ENCODE measurements at regions not wholly inside any gene's neighbourhood (a gene's known extent, or its start where the extent isn't known, plus 50 kb on each side); places are given as distances from the start of the nearest gene placed in this dataset.

DNA sequence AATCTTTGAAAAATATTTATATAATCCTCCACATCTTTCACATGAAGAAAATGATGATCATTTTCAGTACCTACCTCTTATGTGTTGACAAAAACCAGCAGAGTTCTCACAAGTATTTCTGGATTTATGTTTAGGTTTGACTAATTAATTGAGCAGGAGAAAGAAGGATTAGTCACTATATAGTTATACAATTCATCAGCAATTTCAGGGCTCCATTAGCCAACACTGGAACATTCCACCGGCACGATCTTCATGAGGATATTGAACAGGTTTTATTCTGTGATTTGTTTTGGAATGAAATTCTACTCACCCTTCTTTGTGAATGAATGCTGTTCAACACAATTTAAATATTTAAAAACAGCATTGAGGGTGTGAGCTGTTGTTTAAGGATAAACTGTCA lies 163.2 kb downstream of the SEM1 start:
- Histone ChIP-seq H3K9me3 (no peaks in the 10 kb centered on the region), H3K36me3 (replicated peaks) (no peaks in the 10 kb centered on the region), H3K4me1 (peaks cover 10% of the 10 kb centered on the region), H3K4me3 (no peak overlapping the region), H3K27me3 (ENCODE audit: low read depth) (no peaks in the 10 kb centered on the region)
- in situ Hi-C loops (cut with MboI; ENCODE audit: low sequenced_read_pairs), result no loop called here
- no peak for DNase-seq (ENCODE audit: low spot score in 2 of 2)

- Histone ChIP-seq H3K27me3 (ENCODE audit: low read depth) (peaks cover 4% of the 10 kb centered on the region), H3K36me3 (replicated peaks) (no peaks in the 10 kb centered on the region), H3K4me3 (no peak overlapping the region), H3K4me1 (no peaks in the 10 kb centered on the region), H3K9me3 (no peaks in the 10 kb centered on the region)
- in situ Hi-C loops (cut with MboI; ENCODE audit: low sequenced_read_pairs), result no loop called here
- DNase-seq (ENCODE audit: low spot score in 2 of 2), result no peak
These were observed 170.2 kb downstream of the SEM1 start for GRCh38 chr7:96539471-96539870.

GRCh38 chr7:96538632-96539031 lies 171.0 kb downstream of the SEM1 start:
- in situ Hi-C loops (cut with MboI; ENCODE audit: low sequenced_read_pairs), result no loop called here
- Histone ChIP-seq H3K27me3 (ENCODE audit: low read depth) (peaks cover 13% of the 10 kb centered on the region), H3K4me3 (no peak overlapping the region), H3K9me3 (no peaks in the 10 kb centered on the region), H3K36me3 (replicated peaks) (no peaks in the 10 kb centered on the region), H3K4me1 (no peaks in the 10 kb centered on the region)
- no peak for DNase-seq (ENCODE audit: low spot score in 2 of 2)

- no peaks in the 10 kb centered on the region for H3K36me3 ChIP-seq (replicated peaks)
- no peak overlapping the region for H3K4me3 ChIP-seq
- in situ Hi-C loops (cut with MboI; ENCODE audit: low sequenced_read_pairs), result no loop called here
- no peaks in the 10 kb centered on the region for H3K4me1 ChIP-seq
- no peaks in the 10 kb centered on the region for H3K9me3 ChIP-seq
- no peak for DNase-seq (ENCODE audit: low spot score in 2 of 2)
- H3K27me3 ChIP-seq (ENCODE audit: low read depth), result peaks cover 32% of the 10 kb centered on the region
These were observed 175.4 kb downstream of the SEM1 start for GRCh38 chr7:96534221-96534620.

- DNase-seq (ENCODE audit: low spot score in 2 of 2), result no peak
- H3K36me3 ChIP-seq (replicated peaks), result no peaks in the 10 kb centered on the region
- H3K4me1 ChIP-seq, result no peaks in the 10 kb centered on the region
- H3K9me3 ChIP-seq, result no peaks in the 10 kb centered on the region
- no peak overlapping the region for H3K4me3 ChIP-seq
- peaks cover 32% of the 10 kb centered on the region for H3K27me3 ChIP-seq (ENCODE audit: low read depth)
- in situ Hi-C loops (cut with MboI; ENCODE audit: low sequenced_read_pairs), result no loop called here
These were observed 177.2 kb downstream of the SEM1 start for GRCh38 chr7:96532428-96532935.

DNA sequence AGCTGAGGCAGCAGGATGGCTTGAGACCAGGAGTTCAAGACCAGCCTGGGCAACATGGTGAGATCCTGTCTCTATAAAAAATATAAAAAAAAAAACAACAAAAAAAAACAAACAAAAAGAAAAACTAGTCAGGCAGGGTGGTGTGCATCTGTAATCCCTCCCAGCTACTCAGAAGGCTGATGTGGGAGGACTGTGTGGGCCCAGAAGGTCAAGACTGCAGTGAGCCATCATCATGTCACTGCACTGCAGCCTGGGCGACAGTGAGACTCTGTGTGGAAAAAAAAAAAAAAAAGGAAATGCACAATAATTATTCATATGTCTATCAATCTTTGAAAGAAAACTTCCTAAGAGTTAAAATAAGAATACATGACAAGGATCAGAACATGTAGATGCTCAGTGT lies 178.3 kb downstream of the SEM1 start:
- no peaks in the 10 kb centered on the region for H3K9me3 ChIP-seq
- no peak overlapping the region for H3K4me3 ChIP-seq
- H3K36me3 ChIP-seq (replicated peaks), result no peaks in the 10 kb centered on the region
- in situ Hi-C loops (cut with MboI; ENCODE audit: low sequenced_read_pairs), result no loop called here
- no peak for DNase-seq (ENCODE audit: low spot score in 2 of 2)
- peaks cover 32% of the 10 kb centered on the region for H3K27me3 ChIP-seq (ENCODE audit: low read depth)
- no peaks in the 10 kb centered on the region; the same call in 1 of the 2 replicates for H3K4me1 ChIP-seq

DNA sequence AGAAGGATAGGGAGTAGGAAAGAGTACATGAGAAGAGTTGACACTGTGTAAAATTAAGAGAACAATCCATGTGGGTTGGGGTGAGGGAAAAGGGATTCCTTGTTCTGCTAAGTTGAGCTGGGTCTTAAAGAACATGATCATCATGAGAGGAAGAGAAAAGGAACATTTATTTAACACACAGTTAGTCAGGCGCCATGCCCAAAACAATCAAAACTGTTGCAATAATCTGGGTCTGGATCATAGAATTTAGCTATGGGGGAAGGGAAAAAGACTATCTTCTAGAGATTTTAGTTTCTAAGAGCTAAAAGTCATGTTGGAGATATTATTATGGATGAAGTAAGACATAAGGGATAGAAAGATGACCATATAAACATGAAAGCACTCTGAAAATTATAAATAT lies 178.9 kb downstream of the SEM1 start:
- no peaks in the 10 kb centered on the region for H3K36me3 ChIP-seq (replicated peaks)
- DNase-seq (ENCODE audit: low spot score in 2 of 2), result no peak
- H3K4me3 ChIP-seq, result no peak overlapping the region
- in situ Hi-C loops (cut with MboI; ENCODE audit: low sequenced_read_pairs), result no loop called here
- no peaks in the 10 kb centered on the region; the same call in 1 of the 2 replicates for H3K4me1 ChIP-seq
- H3K27me3 ChIP-seq (ENCODE audit: low read depth), result peaks cover 32% of the 10 kb centered on the region
- H3K9me3 ChIP-seq, result no peaks in the 10 kb centered on the region

DNA sequence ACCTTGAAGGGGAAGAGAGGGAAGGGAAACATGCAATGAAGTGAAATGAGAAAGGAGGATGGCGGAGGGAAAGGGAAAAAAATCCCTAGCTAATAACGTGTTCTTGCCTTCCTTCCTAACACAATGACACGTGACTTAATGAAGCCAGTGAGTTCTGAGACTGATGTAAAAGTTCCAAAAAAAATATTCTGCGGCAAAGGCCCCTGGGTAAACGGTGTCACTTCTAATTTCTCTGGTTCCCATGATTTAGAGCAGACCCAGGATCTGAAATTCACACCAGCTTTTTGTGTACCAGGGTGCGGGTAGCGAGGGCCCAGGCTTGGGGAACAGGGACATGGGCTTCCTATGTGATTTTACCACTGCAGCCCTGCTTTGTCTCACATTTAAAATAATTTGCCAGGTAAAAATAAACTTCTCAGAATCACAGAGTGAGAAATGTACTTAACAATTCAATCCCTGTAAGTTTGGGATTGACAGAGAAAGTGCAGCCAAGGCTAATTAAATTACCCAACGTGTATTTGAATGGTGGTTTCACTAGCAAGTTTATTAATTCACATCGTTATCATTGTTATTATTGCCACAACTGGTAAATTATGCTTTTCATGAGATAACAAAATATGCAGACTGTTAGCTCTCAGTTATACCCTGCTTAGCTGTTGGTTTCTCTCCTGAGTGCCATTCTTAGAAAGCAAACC lies 182.4 kb downstream of the SEM1 start:
- no peaks in the 10 kb centered on the region for H3K36me3 ChIP-seq (replicated peaks)
- no peaks in the 10 kb centered on the region; the same call in 1 of the 2 replicates for H3K4me1 ChIP-seq
- in situ Hi-C loops (cut with MboI; ENCODE audit: low sequenced_read_pairs), result no loop called here
- H3K4me3 ChIP-seq, result no peak overlapping the region
- H3K27me3 ChIP-seq (ENCODE audit: low read depth), result peaks cover 6% of the 10 kb centered on the region
- H3K9me3 ChIP-seq, result no peaks in the 10 kb centered on the region
- no peak for DNase-seq (ENCODE audit: low spot score in 2 of 2)

- H3K4me3 ChIP-seq, result no peak overlapping the region
- in situ Hi-C loops (cut with MboI; ENCODE audit: low sequenced_read_pairs), result no loop called here
- H3K27me3 ChIP-seq (ENCODE audit: low read depth), result 0 out of 2 replicates have a peak, but pooled peaks cover 2% of the 10 kb centered on the region
- DNase-seq (ENCODE audit: low spot score in 2 of 2), result peak in 1 of 2 experiments; percentile 10
- no peaks in the 10 kb centered on the region for H3K9me3 ChIP-seq
- H3K36me3 ChIP-seq (replicated peaks), result no peaks in the 10 kb centered on the region
- H3K4me1 ChIP-seq, result no peaks in the 10 kb centered on the region; the same call in 1 of the 2 replicates
These were observed 183.2 kb downstream of the SEM1 start for GRCh38 chr7:96526496-96526895.

GRCh38 chr7:96521068-96521894 lies 188.4 kb downstream of the SEM1 start:
- in situ Hi-C loops (cut with MboI; ENCODE audit: low sequenced_read_pairs), result no loop called here

GRCh38 chr7:96508371-96508770 lies 186.5 kb upstream of the SLC25A13 start:
- Histone ChIP-seq H3K9me3 (no peaks in the 10 kb centered on the region), H3K36me3 (replicated peaks) (no peaks in the 10 kb centered on the region), H3K4me1 (no peaks in the 10 kb centered on the region), H3K4me3 (no peak overlapping the region), H3K27me3 (ENCODE audit: low read depth) (no peaks in the 10 kb centered on the region)
- DNase-seq (ENCODE audit: low spot score in 2 of 2), result no peak
- in situ Hi-C loops (cut with MboI; ENCODE audit: low sequenced_read_pairs), result no loop called here

More at GRCh38 chr7:96521068-96521894, 188.4 kb downstream of the SEM1 start:
- no peak overlapping the region for H3K4me3 ChIP-seq
- no peaks in the 10 kb centered on the region for H3K9me3 ChIP-seq
- H3K36me3 ChIP-seq (replicated peaks), result no peaks in the 10 kb centered on the region
- no peak for DNase-seq (ENCODE audit: low spot score in 2 of 2)
- H3K27me3 ChIP-seq (ENCODE audit: low read depth), result no peaks in the 10 kb centered on the region
- H3K4me1 ChIP-seq, result no peaks in the 10 kb centered on the region; the same call in 1 of the 2 replicates

- H3K27me3 ChIP-seq (ENCODE audit: low read depth), result no peaks in the 10 kb centered on the region
- H3K4me1 ChIP-seq, result no peaks in the 10 kb centered on the region
- no peak overlapping the region for H3K4me3 ChIP-seq
- no peaks in the 10 kb centered on the region for H3K36me3 ChIP-seq (replicated peaks)
- in situ Hi-C loops (cut with MboI; ENCODE audit: low sequenced_read_pairs), result no loop called here
- DNase-seq (ENCODE audit: low spot score in 2 of 2), result no peak
- H3K9me3 ChIP-seq, result no peaks in the 10 kb centered on the region
These were observed 181.7 kb upstream of the SLC25A13 start for GRCh38 chr7:96503597-96503996.

DNA sequence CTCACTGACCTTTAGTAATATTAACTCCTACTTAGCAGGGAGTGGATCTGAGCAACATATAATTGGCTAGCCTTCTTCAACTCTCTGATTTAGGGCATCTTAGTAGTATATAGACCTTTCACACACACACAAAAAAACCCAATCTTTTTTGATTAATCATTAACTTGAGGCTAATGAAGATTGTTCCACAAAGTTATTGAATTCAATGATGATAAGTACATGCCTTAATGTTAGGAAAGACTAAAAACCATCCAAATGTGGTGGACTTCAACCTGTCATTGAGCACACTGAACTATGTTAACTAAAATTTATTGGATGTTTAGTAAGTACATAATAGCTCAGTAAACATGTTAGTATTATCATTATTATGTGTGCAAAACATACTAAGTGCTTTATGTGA lies 179.4 kb upstream of the SLC25A13 start:
- no peaks in the 10 kb centered on the region for H3K36me3 ChIP-seq (replicated peaks)
- H3K4me1 ChIP-seq, result no peaks in the 10 kb centered on the region
- DNase-seq (ENCODE audit: low spot score in 2 of 2), result no peak
- H3K27me3 ChIP-seq (ENCODE audit: low read depth), result no peaks in the 10 kb centered on the region
- H3K4me3 ChIP-seq, result no peak overlapping the region
- in situ Hi-C loops (cut with MboI; ENCODE audit: low sequenced_read_pairs), result no loop called here
- H3K9me3 ChIP-seq, result no peaks in the 10 kb centered on the region

DNA sequence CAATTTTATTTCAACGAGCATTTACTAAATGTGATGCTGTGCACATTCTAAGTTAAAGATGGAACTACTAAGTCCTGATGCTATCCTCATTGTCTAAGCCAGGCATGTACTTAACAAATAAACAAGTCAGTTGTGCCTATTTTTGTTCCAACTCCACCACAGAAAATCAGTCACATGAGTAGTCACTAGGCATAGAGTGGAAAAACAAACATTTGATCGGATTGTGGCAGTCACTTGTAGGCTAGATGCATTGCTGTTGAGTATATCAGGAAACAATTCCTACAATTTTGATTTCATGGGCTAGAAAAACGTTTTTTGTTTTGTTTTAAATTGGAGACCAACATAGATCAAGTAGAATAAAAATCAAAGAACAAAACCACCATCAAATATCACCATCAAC lies 177.6 kb upstream of the SLC25A13 start:
- no peak overlapping the region for H3K4me3 ChIP-seq
- no peak for DNase-seq (ENCODE audit: low spot score in 2 of 2)
- in situ Hi-C loops (cut with MboI; ENCODE audit: low sequenced_read_pairs), result no loop called here
- H3K9me3 ChIP-seq, result no peaks in the 10 kb centered on the region
- H3K36me3 ChIP-seq (replicated peaks), result no peaks in the 10 kb centered on the region
- no peaks in the 10 kb centered on the region for H3K4me1 ChIP-seq
- no peaks in the 10 kb centered on the region for H3K27me3 ChIP-seq (ENCODE audit: low read depth)
